ENCODE measurements at regions not wholly inside any gene's neighbourhood (a gene's known extent, or its start where the extent isn't known, plus 50 kb on each side); places are given as distances from the start of the nearest gene placed in this dataset.
A peak's percentile ranks its signal among the peaks of the same experiment; 100 is the strongest.

DNA sequence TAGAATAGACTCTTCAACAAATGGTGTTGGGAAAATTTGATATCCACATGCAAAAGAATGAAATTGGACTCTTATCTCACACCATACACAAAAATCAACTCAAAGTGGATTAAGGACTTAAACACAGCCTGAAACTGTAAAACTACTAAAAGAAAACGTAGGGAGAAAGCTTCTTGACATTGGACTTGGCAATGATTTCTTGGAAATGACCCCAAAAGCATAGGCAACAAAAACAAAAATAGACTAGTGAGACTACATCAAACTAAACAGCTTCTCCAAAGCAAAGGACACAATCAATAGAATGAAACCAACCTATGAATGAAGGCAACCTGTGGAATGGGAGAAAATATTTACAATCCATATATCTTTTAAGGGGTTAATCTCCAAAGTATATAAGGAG, 94.7 kb upstream of the INTU start:
- no peak for ATAC-seq (ENCODE audit: insufficient read depth, low FRiP score)
- Histone ChIP-seq H3K27ac (ENCODE audit: low read depth in 1 of 2, low read length in 1 of 2) (no peak overlapping the region), H3K36me3 (ENCODE audit: control insufficient read depth in 4 of 4, insufficient read depth in 4 of 4, low read length in 4 of 4) (no peaks in the 10 kb centered on the region), H3K4me1 (ENCODE audit: control insufficient read depth in 5 of 5, insufficient read depth in 5 of 5, low read length in 5 of 5) (peaks cover 0 to 11% (median 4%) of the 10 kb centered on the region in 5 donors), H3K9me3 (ENCODE audit: control insufficient read depth in 4 of 4, insufficient read depth in 3 of 4, low read length in 3 of 4) (no peaks in the 10 kb centered on the region), H3K27me3 (ENCODE audit: control insufficient read depth in 3 of 3, insufficient read depth in 3 of 3, low read length in 2 of 3) (no peaks in the 10 kb centered on the region), H3K9ac (ENCODE audit: insufficient read depth in 1 of 2, low read length in 2 of 2) (no peak overlapping the region), H3K4me3 (no peak overlapping the region)
- TF ChIP-seq, protein P1, sequence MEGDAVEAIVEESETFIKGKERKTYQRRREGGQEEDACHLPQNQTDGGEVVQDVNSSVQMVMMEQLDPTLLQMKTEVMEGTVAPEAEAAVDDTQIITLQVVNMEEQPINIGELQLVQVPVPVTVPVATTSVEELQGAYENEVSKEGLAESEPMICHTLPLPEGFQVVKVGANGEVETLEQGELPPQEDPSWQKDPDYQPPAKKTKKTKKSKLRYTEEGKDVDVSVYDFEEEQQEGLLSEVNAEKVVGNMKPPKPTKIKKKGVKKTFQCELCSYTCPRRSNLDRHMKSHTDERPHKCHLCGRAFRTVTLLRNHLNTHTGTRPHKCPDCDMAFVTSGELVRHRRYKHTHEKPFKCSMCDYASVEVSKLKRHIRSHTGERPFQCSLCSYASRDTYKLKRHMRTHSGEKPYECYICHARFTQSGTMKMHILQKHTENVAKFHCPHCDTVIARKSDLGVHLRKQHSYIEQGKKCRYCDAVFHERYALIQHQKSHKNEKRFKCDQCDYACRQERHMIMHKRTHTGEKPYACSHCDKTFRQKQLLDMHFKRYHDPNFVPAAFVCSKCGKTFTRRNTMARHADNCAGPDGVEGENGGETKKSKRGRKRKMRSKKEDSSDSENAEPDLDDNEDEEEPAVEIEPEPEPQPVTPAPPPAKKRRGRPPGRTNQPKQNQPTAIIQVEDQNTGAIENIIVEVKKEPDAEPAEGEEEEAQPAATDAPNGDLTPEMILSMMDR (IDR thresholded peaks at IDR 0.05; ENCODE audit: control extremely low read depth, extremely low read depth), result no peak
- 61 to 77% methylated on average over 1 of the region's 1 CpG for WGBS, 2 donors
- DNase-seq, result peak in 2 of 3 donors; percentile 35 to 53

GRCh38 chr4:127540497-127541025, 92.2 kb upstream of the INTU start:
- Histone ChIP-seq H3K27ac (ENCODE audit: low read depth in 1 of 2, low read length in 1 of 2) (no peak overlapping the region), H3K4me1 (ENCODE audit: control insufficient read depth in 5 of 5, insufficient read depth in 5 of 5, low read length in 5 of 5) (peaks cover 0 to 5% (median 0%) of the 10 kb centered on the region in 5 donors), H3K4me3 (no peak overlapping the region), H3K27me3 (ENCODE audit: control insufficient read depth in 3 of 3, insufficient read depth in 3 of 3, low read length in 2 of 3) (no peaks in the 10 kb centered on the region), H3K9me3 (ENCODE audit: control insufficient read depth in 4 of 4, insufficient read depth in 3 of 4, low read length in 3 of 4) (peaks cover 0 to 3% (median 0%) of the 10 kb centered on the region in 4 donors), H3K9ac (ENCODE audit: insufficient read depth in 1 of 2, low read length in 2 of 2) (no peak overlapping the region), H3K36me3 (ENCODE audit: control insufficient read depth in 4 of 4, insufficient read depth in 4 of 4, low read length in 4 of 4) (no peaks in the 10 kb centered on the region)
- DNase-seq (no peak), ATAC-seq (ENCODE audit: insufficient read depth, low FRiP score) (no peak)
- TF ChIP-seq, protein P1 (IDR thresholded peaks at IDR 0.05; ENCODE audit: control extremely low read depth, extremely low read depth), result no peak
- 79 to 81% methylated on average over 3 of the region's 3 CpGs for WGBS, 2 donors

GRCh38 chr4:127545271-127545670, 87.5 kb upstream of the INTU start:
- Histone ChIP-seq H3K4me1 (ENCODE audit: control insufficient read depth in 5 of 5, insufficient read depth in 5 of 5, low read length in 5 of 5) (no peaks in the 10 kb centered on the region), H3K9me3 (ENCODE audit: control insufficient read depth in 4 of 4, insufficient read depth in 3 of 4, low read length in 3 of 4) (peaks cover 0 to 3% (median 0%) of the 10 kb centered on the region in 4 donors), H3K36me3 (ENCODE audit: control insufficient read depth in 4 of 4, insufficient read depth in 4 of 4, low read length in 4 of 4) (no peaks in the 10 kb centered on the region), H3K9ac (ENCODE audit: insufficient read depth in 1 of 2, low read length in 2 of 2) (no peak overlapping the region), H3K4me3 (no peak overlapping the region), H3K27ac (ENCODE audit: low read depth in 1 of 2, low read length in 1 of 2) (no peak overlapping the region), H3K27me3 (ENCODE audit: control insufficient read depth in 3 of 3, insufficient read depth in 3 of 3, low read length in 2 of 3) (no peaks in the 10 kb centered on the region)
- TF ChIP-seq, protein P1 (IDR thresholded peaks at IDR 0.05; ENCODE audit: control extremely low read depth, extremely low read depth), result no peak
- ATAC-seq (ENCODE audit: insufficient read depth, low FRiP score) (no peak), DNase-seq (no peak)

Data from lung (tissue), 11 donors.